Retina (tissue), 1 donor: ENCODE measurements at regions not wholly inside any gene's neighbourhood (a gene's known extent, or its start where the extent isn't known, plus 50 kb on each side); places are given as distances from the start of the nearest gene placed in this dataset.
A peak's percentile ranks its signal among the peaks of the same experiment; 100 is the strongest.

ENCODE experiments used
- DNase-seq: peaks from one replicate; pipeline ENCODE4 v3.0.0-alpha.2; 2016

DNA sequence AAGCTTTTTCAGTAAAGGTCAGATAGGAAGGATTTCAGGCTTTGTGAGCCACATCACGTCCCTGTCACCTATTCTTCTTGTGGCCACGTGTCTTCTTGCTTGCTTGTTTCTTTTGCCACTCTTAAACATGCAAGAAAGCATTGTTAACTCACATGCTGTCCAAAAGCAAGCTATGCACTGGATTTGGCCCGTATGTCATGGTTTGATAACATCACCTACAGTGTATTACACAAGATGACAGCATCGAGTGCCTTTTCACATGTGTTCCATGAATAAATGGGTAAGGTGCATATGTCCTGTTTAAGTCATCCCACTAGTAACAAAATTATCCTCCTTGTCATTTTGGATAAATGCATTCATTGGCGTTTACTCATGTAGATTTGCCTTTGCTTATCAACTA lies 468.0 kb upstream of the FAT1 start:
- no peak for DNase-seq

DNA sequence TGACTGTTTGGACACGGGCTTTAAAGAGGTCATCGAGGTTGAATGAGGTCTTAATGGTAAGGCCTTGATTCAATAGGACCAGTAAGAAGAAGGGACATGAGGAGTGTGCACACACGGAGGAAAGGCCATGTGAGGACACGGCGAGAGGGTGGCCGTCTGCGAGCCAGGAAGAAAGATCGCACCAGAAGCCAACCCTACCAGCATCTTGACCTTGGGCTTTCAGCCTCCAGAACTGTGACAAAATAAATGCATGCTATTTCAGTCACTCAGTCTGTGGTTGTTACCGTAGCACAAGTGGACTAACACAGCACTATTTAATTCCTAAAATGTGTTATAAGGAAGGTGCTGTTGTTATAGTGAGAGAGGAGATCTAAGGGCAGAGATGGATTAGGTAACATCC lies 468.6 kb upstream of the FAT1 start:
- no peak for DNase-seq

DNA sequence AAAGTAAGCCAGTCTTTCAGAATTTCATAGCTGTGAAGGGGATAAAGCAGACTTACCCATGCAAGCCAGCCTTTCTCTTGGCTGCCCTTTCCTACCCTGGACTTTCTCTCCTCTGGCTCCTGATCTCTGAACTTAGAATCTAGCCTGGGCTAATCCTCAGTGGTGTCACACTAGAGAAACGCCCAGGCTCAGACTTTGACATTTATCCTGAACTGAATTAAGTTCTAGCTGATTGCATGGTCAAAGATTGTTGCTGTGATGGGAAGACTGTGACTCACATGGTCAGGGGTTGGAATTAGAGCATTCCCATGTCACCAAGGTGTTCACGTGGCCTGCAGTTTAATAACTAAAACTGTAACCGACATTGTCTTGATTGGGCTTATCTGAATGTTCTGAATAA lies 469.5 kb upstream of the FAT1 start:
- DNase-seq: no peak

DNA sequence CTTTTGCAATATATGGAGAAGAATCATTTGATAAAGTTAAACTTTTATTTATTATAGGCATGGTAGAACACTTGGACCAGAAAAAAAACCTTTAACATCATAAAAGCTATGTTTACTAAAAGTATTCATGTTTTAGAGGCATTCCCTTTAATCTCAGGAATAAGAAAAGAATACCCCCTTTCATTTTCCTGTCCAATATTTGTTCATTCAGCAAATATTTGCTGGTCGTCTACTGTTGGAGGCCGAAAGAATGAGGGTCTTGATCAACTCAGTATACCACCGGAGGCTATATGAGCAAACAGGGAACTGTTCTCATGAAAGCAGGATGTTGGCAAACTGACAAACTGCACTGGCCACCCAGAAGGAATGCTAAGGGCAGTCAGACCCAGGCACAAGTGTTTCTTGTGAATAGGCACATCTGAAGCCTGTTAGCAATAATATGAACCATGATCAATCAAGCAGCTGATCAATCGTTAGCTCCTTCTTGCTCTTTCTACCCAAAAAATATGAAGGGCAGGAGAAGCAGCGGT lies 480.8 kb upstream of the FAT1 start:
- no peak for DNase-seq

DNA sequence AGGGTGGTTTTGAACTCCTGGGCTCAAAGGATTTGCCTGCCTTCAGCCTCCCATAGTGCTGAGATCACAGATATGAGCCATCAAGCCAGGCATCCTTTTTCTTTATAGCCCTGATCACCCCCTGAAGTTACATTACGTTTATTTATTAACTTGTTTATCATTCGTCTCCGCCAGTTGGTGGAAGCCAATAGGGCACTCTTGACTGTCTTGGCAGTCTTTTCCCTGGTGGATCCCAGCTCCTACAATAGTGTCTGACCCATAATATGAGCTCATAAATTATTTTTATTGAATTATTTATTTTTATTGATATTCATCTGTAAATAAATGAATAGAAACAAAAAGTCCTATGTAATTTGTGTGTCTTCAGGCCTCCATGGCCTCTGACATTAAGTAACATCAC lies 484.3 kb upstream of the FAT1 start:
- DNase-seq: no peak

DNA sequence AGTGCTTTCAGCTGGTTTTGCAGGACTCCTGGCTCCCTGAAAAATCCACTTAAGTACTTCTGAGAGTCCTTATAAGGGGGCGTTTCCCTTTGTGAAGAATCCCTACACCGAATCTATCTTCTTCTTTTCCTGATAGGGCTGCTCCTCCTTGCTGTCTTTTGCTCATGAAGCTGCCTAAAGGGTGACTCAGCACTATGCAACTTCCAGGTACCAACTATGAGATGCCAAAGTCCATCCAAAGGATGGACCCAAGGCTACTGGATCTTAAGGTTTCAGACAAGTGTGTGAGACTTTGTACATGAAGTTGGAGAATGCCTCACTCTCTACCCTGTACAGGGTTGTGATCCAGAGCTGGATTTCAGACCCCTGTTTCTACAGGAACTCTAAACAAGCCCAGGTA lies 485.0 kb upstream of the FAT1 start:
- no peak for DNase-seq

DNA sequence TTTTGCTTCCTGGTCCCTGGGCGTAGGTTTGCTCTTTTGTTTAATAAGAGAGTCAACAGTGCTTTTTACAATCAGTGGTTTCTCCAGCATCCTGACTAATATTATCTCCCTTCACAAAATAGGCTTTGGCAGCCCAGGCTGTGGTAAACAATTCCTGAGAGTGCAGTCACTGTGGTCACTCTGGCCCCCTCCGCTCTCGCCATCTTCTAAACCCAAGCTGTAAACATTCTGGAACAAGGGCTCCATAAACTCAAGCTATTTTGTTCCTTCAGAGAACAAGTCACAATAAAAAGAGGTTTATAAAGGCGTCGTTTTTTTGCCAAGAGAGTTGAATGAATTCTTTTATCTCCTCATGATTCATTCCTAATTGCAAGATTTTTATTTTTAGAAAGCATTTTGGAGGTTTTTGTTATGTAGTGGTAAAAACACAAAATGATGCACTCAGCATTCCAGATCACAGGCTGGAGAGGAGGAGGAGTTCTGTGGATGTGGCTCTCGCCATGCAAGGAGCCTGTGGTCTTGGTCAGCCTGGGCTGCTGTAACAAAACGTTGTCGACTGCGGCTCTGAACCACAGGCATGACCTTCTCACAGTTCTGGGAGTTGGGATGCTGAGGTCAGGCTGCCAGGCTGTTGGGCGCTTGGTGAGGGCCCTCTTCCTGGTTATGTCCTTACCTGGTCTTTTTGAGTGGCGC lies 486.4 kb upstream of the FAT1 start:
- DNase-seq: no peak

DNA sequence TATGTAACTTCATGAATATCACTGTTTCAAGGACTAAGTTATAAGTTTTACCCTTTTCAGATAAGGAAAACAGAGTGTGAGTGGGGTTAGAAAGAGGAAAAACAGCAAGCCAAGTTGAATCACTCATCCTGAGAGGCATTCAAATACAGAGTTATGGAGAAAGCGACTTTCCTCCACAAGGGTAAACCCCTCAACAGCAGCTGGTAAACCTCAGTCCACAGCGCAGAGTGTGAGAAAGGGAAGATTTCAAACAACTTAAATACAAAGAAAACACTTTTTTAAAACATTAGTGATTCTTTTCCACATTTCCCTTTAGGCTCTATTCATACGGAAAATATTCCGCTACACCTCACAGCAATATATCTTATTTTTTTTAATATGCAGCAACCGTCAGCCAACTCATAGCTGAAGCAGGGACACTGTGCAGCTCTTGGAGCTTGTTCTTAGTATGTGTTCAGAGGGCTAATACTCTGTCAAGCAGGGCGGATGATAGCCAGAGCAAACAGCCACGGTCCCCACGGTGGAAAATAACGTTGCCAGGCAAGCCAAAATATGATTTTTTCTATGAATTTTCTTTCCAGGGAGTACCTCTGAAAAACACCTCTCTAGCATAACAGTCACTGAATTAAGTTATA lies 488.9 kb upstream of the FAT1 start:
- DNase-seq: no peak

DNA sequence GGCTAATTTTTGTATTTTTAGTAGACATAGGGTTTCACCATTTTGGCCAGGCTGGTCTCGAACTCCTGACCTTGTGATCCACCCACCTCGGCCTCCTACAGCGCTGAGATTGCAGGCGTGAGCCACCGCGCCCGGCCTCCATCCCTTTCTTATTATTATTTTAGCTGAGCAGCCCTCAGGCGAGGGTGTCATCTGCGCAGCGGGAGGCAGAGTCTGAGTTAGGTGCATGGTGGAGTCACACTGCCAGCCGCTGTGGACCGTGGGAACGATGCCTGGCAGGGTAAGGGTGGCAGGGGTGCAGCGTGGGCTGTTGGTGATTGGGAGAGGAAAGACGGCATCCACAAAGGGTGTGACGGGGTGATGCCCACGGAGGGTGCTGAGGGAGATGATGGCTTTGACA lies 491.8 kb upstream of the FAT1 start:
- no peak for DNase-seq

DNA sequence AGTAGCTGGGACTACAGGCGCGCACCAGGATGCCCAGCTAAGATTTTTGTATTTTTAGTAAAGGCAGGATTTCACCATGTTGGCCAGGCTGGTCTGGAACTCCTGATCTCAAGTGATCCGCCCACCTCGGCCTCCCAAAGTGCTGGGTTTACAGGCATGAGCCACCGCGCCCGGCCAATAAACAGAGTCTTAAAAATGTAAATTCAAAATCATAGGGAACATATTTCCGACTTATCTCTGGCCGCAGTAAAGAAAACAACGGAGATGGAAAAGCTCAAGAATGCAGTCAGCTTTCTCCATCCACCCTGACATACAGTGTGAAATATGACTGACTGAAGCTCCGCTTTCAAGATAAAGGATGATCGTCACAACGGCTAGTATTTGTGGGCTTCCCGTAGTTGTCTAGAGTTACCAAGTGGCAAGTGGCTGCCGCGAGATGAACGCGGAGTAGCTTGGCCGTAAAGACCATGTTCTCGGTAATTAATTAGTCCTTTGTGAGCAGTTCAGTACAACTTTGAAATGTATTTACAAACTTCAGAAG lies 495.1 kb upstream of the FAT1 start:
- no peak for DNase-seq

DNA sequence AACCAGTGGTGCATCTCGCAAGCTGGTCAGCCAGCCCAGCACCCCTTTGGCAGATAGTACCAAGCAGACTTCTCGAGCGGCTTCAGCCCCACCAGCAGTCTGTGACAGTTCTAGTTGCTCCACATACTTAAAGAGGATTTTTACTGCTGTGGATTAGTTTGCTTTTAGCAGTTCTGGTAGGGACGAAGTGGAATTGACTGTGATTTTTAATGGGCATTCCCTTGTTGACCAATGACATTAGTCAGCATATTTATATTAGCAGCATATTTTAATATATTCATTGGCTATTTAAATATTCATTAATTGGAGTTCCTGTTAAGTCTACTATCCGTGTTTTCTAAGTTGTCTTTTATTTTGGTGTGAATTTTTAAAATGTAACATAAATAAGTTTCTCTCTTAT lies 500.9 kb upstream of the FAT1 start:
- DNase-seq: no peak

DNA sequence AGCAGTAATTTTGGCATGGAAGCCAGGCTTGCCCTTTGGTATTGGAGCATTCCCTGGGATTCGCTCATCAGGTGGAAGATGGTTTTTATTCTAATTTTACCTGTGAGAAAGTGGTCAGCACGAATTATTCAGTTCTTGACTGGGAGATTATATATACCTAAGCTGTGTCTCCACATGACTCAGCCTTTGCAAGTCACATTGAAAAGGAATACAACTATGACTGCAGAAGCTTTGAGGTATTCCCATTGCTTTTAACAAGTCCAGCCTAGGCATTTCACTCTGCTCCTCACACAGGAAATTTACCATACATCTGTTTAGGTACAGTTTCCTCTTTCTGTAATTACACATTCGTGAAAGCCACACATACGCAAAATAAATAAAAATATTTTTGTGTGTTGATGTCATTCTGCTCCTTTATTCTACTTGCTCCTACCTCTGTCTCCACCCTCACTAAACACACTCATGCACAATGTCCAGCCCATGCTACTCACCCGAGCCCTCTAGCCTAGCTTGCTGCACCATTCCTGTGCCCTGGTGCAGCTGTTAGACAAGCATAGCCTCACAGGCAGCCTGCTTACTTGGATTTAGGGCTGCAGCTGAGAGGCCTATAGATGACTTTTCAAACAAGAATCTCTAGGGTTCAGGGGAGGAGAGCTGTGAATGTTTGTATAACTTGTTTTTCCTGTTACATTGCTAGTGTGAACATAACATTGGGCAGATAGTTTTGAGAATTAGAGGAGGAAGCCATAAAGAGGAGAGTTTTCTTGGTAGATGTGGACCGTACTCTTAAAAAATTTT lies 504.4 kb upstream of the FAT1 start:
- no peak for DNase-seq

DNA sequence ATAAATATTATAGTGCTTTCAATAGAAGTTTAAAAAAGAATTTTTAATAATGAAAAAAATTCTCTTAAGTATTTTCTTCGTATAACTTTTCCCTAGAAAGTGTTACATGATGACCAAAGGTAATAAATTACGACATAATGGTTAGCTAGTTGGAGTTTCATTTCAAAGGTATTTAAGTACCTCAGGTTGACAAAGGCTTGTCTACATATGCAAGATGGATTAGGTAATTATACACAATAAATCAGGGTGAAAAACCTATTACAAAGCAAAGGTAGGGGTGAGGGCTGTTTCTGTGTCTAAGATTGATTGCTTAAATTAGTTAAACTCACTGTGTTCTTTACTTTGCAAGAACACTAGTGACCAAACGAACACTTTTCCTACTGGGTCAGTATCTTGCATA lies 508.5 kb upstream of the FAT1 start:
- no peak for DNase-seq

DNA sequence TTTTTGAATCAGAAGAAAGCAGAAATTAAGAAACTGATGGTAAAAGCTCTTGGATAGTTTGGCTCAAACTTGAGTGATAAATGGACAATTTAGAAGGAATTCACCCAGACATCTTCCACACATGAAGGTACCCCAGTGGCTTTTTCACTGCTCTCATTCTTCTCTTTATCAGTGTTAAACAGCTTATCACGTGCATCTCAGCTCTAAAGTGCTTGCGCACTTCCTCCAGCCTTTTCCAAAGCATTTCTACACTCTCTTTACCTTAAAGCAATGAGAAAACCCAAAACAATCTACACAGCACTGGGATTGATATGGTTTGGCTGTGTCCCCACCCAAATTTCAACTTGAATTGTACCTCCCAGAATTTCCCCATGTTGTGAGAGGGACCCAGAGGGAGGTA lies 509.1 kb upstream of the FAT1 start:
- DNase-seq: no peak

DNA sequence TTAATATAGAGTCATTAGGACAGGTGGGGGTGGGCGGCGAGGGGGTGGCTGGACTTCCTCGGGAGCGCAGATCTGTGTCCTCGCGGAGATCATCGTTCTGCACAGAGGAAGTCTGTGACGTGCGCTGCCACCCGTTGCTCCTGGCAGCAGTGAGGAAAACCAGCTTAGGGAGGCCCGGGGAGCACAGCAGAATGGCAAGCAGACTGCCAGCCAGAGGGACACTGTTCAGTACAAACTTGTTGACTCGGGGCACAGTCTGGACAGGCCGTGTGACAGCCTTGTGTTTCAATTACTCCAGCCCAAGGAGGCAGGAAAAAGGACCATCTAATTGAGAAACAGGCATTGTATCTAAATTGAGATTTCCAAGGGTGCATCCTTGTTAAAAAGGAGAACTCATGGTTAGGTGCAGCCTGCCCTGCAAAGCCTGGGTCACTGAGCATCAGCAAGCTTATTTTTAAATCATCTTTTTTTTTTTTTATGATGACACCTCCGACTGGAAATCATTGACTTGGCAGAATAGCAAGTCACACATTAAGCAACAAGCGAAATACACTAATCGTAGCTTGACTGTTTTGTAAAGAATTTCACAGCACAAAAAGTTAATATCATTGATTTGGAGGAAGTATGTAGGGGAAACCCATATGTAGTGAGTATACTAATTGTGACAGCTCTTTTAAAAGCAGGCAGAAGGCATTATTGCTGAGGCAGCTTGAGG lies 512.0 kb upstream of the FAT1 start:
- peak; percentile 60 for DNase-seq

DNA sequence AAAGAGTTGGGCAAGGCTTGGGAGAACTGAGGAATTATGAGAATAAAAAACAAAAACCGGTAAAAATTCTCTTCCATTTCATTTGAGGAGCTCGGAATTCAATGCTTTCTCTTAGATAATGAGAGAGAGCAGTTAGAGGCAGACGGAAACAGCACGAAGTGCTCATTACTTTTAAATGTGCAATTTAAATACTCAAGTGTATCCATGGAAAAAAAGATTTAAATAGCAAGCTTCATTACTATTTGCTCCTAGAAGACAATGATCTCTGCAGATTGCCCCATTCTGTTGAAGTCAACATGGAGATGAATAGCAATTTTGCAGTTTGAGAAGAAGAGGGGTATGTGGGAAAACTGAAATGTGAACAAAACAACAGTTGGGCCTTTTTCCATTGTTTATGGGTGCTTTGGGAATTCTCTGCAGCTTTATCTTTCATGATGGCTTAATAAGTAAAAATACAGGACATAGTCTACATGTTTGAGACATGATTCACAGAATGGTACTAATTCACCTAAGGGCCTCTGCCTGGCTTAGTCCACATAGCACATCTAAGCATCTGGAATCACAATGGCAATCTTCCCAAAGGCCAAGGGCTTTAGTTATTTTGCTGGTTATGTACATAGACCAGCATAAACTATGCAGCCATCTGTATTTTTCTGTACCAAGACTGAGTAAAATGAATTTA lies 512.7 kb upstream of the FAT1 start:
- DNase-seq: no peak

DNA sequence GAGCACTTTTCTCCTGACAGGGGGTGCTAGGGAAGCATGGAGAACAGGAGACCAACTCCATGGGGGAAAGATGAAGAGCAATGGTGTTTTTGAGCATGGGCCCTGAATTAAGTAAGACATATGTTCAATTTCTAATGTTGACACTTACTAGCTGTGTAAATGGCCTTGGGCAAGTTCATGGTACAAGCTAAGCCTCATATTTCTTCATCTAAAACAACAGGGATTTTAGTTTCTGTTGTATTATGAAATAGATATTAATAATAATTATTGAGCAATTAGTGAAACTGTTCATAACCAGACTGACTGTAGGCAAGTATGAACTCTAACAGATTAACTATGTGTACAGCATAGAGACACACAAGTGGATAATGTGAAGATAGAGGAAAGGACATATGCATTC lies 515.0 kb upstream of the FAT1 start:
- DNase-seq: no peak

DNA sequence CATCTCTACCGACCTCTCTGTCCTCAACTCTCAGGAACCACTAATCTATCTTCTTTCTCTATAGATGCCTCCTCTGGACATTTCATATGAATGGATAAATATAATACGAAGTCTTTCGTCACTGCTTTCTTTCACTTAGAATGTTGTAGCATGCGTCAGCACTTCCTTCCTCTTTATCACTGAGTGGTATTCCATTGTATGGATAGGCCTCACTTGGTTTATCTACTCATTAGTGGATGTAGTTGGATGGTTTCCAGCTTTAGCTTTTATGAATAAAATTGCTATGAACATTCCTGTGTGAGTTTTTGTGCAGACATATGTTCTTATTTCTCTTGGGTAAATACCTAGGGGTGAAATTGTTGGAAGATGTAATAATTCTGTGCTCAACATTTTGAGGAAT lies 528.2 kb upstream of the FAT1 start:
- DNase-seq: no peak

DNA sequence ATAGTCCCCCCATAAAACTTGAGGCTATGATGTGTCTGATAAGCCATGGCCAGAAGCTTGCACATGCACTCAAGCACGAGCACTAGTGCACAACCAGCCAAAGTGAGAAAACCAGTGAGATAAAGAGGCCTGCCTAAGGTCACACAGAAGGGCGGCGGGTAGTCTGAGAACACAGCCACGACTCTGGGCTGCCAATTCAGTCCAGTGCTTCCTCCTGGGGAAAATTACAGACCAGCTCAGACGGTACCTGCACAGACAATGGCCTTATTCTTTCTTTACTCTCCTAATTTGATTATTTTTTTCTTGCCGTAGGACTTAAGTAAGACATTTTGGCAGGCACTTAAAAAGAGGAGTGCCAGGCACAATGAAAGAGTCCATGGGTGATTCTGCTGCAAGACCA lies 533.2 kb upstream of the FAT1 start:
- DNase-seq: no peak

DNA sequence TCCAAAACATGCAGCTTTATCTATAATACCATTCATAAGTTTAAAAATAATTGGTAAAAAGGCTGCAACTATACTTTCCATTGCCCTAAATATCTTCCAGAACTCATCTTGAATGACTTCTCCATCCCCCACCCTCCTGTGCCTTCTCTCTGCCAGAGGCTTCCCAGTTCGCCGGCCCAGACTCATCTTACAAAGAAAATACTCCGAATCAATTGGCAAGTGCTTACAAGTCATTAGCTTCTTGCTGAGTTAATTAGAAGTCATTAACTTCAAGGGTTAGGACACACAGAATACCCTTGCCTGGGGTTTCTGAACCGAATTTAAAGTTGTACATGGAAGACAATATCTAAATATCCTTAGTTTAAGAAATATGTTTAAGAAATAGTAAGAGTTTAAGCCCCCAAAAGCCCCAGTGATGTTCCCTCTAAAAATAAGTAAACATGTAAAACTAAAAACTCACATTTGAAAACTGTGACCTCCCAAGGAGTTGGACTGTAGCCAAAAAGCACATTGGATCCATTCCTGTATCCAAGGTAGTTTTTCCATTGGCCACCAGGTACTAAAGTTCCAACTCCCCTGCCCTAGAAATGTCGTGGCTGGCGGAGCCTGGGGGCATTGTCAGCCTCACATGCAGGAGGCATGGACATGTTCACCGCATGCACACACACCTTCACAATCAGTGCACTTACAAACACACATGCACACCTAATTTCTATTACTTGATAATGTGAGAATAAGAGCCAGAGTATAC lies 535.2 kb upstream of the FAT1 start:
- no peak for DNase-seq

DNA sequence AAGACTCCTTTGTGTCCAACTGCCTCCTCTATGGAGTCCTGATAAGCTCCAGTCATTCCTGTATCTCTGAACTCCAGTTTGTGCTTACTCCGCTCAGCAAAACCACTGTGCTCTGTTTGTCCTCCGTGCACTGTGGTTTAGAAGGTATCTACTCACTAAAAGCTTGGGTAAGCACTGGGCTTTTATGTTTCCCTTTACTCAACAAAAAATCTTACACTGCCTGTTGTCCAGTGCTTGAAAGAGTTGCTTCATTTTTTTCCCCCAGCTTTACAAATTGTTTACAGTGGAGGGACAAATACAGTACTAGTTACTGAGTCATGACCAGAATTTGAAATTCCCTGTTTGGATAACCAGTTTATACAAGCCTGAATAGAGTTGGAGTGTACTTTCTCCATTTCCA lies 545.3 kb upstream of the FAT1 start:
- no peak for DNase-seq

DNA sequence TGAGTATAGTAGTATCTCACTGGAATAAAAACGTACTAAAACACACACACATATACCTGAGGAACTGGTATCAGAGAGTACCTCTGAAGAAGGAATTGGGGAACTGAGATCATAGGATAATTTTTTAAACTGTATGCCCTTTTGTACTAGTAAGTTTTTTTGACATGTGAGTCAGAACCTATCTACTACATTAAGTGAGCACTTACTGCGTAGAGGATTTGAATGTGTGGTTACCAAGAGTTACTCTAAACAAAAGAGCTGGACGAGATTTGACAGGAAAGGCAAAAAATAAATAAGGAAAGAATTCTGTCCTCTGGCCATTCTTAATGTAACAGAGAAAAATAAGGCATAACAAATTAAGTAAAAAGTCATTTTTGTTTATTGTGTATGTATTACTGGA lies 546.5 kb upstream of the FAT1 start:
- no peak for DNase-seq
